SK-N-SH (cell line): ENCODE measurements at regions not wholly inside any gene's neighbourhood (a gene's known extent, or its start where the extent isn't known, plus 50 kb on each side); places are given as distances from the start of the nearest gene placed in this dataset.

ENCODE experiments used
- CTCF ChIA-PET: fragments of 300-600, 350-600 bp; formaldehyde crosslinking; extraction: SDS; loops from one replicate; lab custom pipeline; 2021; lab: Yijun Ruan, JAX
- POLR2A ChIA-PET: fragments of 350-600 bp; sonication (Branson Sonifier 250); formaldehyde crosslinking; extraction: SDS; loops from one replicate; lab custom pipeline; 2020; ENCODE audit warnings: antibody characterized with exemption, inconsistent platforms; lab: Yijun Ruan, JAX
- DNase-seq: peaks from one replicate; pipeline ENCODE4 v3.0.0; 2012
- H2AFZ ChIP-seq: fragments of 200-600 bp; sonication (generic); 2 replicates; pipeline ENCODE4 v1.8.1; 2016; ENCODE audit warnings: antibody characterized with exemption, mild to moderate bottlenecking, low read depth
- H3F3A ChIP-seq: fragments of 200-600 bp; sonication (generic); replicated peaks from 2 replicates; pipeline ENCODE3; 2016; ENCODE audit warnings: antibody characterized with exemption, mild to moderate bottlenecking; ENCODE audit not compliant: insufficient read depth
- H3K27ac ChIP-seq, 2 experiments: fragments of 200-500 bp in 1 of 2; fragments of 200-600 bp in 1 of 2; sonication (Bioruptor generic) in 1 of 2; sonication (generic), shearing (Covaris generic) in 1 of 2; 2 replicates each; pipeline versions ENCODE4 v1.5.1 to v1.6.1; 2014 to 2016; ENCODE audit warnings: low read depth in 2 of 2, inconsistent platforms in 1 of 2, low read length in 1 of 2, mild to moderate bottlenecking in 1 of 2, mixed read lengths in 1 of 2
- H3K27me3 ChIP-seq: fragments of 200-600 bp; sonication (generic), shearing (Covaris generic); 2 replicates; pipeline ENCODE4 v1.6.1; 2016; ENCODE audit warnings: mixed run types; ENCODE audit not compliant: insufficient read depth
- H3K36me3 ChIP-seq, 2 experiments: fragments of 200-500 bp in 1 of 2; fragments of 200-600 bp in 1 of 2; sonication (Bioruptor generic) in 1 of 2; sonication (generic) in 1 of 2; replicated peaks in 1 of 2; 2 replicates each; pipeline versions ENCODE3 to v1.5.1; 2014 to 2016; ENCODE audit warnings: low read length in 1 of 2, mild to moderate bottlenecking in 1 of 2; ENCODE audit not compliant: insufficient read depth in 2 of 2, control insufficient read depth in 1 of 2
- H3K4me1 ChIP-seq, 2 experiments: fragments of 200-500 bp in 1 of 2; fragments of 200-600 bp in 1 of 2; sonication (Bioruptor generic) in 1 of 2; sonication (generic), shearing (Covaris generic) in 1 of 2; 2 replicates each; pipeline versions ENCODE4 v1.5.1 to v1.6.1; 2014 to 2016; ENCODE audit warnings: low read depth in 1 of 2, low read length in 1 of 2, mixed run types in 1 of 2; ENCODE audit not compliant: insufficient read depth in 2 of 2, control insufficient read depth in 1 of 2
- H3K4me2 ChIP-seq: fragments of 200-600 bp; sonication (generic), shearing (Covaris generic); 2 replicates; pipeline ENCODE4 v1.6.1; 2017; ENCODE audit warnings: mixed run types
- H3K4me3 ChIP-seq, 2 experiments: fragments of 200-500 bp in 1 of 2; fragments of 200-600 bp in 1 of 2; sonication (Bioruptor generic) in 1 of 2; sonication (generic), shearing (Covaris generic) in 1 of 2; 2 replicates each; pipeline versions ENCODE4 v1.5.1 to v1.8.1; 2014 to 2016; ENCODE audit warnings: low read depth in 2 of 2, inconsistent platforms in 1 of 2, low read length in 1 of 2, mild to moderate bottlenecking in 1 of 2, mixed read lengths in 1 of 2, moderate library complexity in 1 of 2
- H3K79me2 ChIP-seq: fragments of 200-600 bp; sonication (generic); 2 replicates; pipeline ENCODE4 v1.8.1; 2017; ENCODE audit warnings: mild to moderate bottlenecking; ENCODE audit not compliant: insufficient read depth
- H3K9ac ChIP-seq: fragments of 200-600 bp; sonication (generic); 2 replicates; pipeline ENCODE4 v1.6.1; 2017; ENCODE audit warnings: mixed run types
- H3K9me2 ChIP-seq: fragments of 200-600 bp; sonication (generic); 2 replicates; pipeline ENCODE4 v1.6.1; 2017; ENCODE audit warnings: mixed run types
- H3K9me3 ChIP-seq: fragments of 200-600 bp; sonication (generic); 2 replicates; pipeline ENCODE4 v1.6.1; 2017; ENCODE audit warnings: mixed run types, mild to moderate bottlenecking, moderate library complexity
- H4K20me1 ChIP-seq: fragments of 200-600 bp; sonication (generic); 2 replicates; pipeline ENCODE4 v1.6.1; 2017; ENCODE audit warnings: mild to moderate bottlenecking, mixed run types; ENCODE audit not compliant: insufficient read depth
- CHD2 ChIP-seq: fragments of 150-350 bp; IDR thresholded peaks from 2 replicates; pipeline ENCODE4 v1.6.1; 2018; ENCODE audit warnings: low read length; ENCODE audit not compliant: partially characterized antibody
- EP300 ChIP-seq, 2 experiments: IDR thresholded peaks; 2 replicates each; pipeline versions ENCODE4 v1.4.0 to v1.6.1; 2012; ENCODE audit warnings: borderline replicate concordance in 1 of 2, low read depth in 1 of 2, low read length in 1 of 2
- EZH2phosphoT487 ChIP-seq: fragments of 200-600 bp; sonication (generic); IDR thresholded peaks from 2 replicates; pipeline ENCODE4 v1.6.1; 2017; ENCODE audit warnings: low read depth, mixed run types, mild to moderate bottlenecking, antibody characterized with exemption, moderate library complexity, borderline replicate concordance
- FOSL2 ChIP-seq: IDR thresholded peaks from 2 replicates; pipeline ENCODE4 v1.4.0; 2012; ENCODE audit warnings: low read depth, mild to moderate bottlenecking, moderate library complexity, borderline replicate concordance
- FOXJ3 ChIP-seq: sonication (generic); formaldehyde crosslinking; IDR thresholded peaks from 2 replicates; pipeline ENCODE4 v1.5.1; 2020; ENCODE audit warnings: mild to moderate bottlenecking, missing genetic modification reagents
- FOXM1 ChIP-seq: IDR thresholded peaks from 2 replicates; pipeline ENCODE4 v1.4.0; 2012; ENCODE audit warnings: low read depth, mild to moderate bottlenecking
- GATA2 ChIP-seq: sonication (generic); formaldehyde crosslinking; IDR thresholded peaks from 2 replicates; pipeline ENCODE4 v1.5.0; 2020; ENCODE audit warnings: mild to moderate bottlenecking, missing genetic modification reagents
- JUND ChIP-seq: IDR thresholded peaks from 2 replicates; pipeline ENCODE4 v1.4.0; 2012
- NRF1 ChIP-seq: IDR thresholded peaks from 2 replicates; pipeline ENCODE4 v1.6.1; 2012; ENCODE audit warnings: low read depth, mild to moderate bottlenecking, low read length
- POLR2AphosphoS5 ChIP-seq: IDR thresholded peaks from 2 replicates; pipeline ENCODE4 v1.6.1; 2012; ENCODE audit warnings: low read depth, low read length
- RAD21 ChIP-seq: IDR thresholded peaks from 2 replicates; pipeline ENCODE4 v1.6.1; 2012; ENCODE audit warnings: mild to moderate bottlenecking, low read length
- SIN3A ChIP-seq: IDR thresholded peaks from 2 replicates; pipeline ENCODE4 v1.6.1; 2012; ENCODE audit warnings: low read depth, mild to moderate bottlenecking, low read length, moderate library complexity, borderline replicate concordance
- TAF1 ChIP-seq: IDR thresholded peaks from 2 replicates; pipeline ENCODE4 v1.6.1; 2012; ENCODE audit warnings: low read depth, mild to moderate bottlenecking, low read length, moderate library complexity, borderline replicate concordance
- TEAD4 ChIP-seq: IDR thresholded peaks from 2 replicates; pipeline ENCODE4 v1.4.0; 2012; ENCODE audit warnings: mild to moderate bottlenecking, borderline replicate concordance; ENCODE audit not compliant: insufficient read depth
- ZBTB33 ChIP-seq: IDR thresholded peaks from 2 replicates; pipeline ENCODE4 v1.4.0; 2012; ENCODE audit warnings: low read depth, borderline replicate concordance
- WGBS: methylation state at CpG from one replicate; pipeline ENCODE4 v1.1.6; 2017; ENCODE audit warnings: low lambda C conversion rate; 5-methylcytosine and 5-hydroxymethylcytosine counted together
- TF ChIP-seq, protein P1 (sequence below): fragments of 150-350 bp; IDR thresholded peaks from 2 replicates; pipeline ENCODE4 v1.6.1; 2016; ENCODE audit warnings: mild to moderate bottlenecking, low read depth, low read length
- TF ChIP-seq, protein P2 (sequence below): fragments of 200-600 bp; sonication (generic); IDR thresholded peaks from 2 replicates; pipeline ENCODE4 v1.6.1; 2017; ENCODE audit warnings: antibody characterized with exemption, mild to moderate bottlenecking, moderate library complexity

DNA sequence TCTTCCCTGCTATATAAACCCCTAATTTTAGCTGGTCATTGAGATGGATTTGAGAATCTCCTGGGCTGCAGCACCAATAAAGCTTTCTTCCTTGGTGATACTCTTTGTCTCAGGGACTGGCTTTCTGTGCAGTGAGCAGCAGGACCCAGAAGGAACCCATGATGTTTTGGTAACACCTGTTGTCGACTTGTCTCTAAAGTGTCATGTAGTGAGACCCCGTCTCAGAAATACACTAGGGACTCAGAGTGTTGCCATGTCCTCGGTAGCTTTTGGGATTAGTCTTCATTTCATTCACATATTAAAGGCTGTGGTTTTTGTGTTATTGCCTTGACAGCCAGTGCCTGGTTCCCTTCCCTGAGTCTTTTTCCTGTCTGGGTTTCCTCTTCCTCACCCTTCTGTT is 1078.7 kb downstream of the TBC1D22A start:
- DNase-seq: no peak
- no peak for TF ChIP-seq EP300 (IDR thresholded peaks at IDR 0.05; ENCODE audit: borderline replicate concordance in 1 of 2, low read depth in 1 of 2, low read length in 1 of 2)
- TF ChIP-seq, protein P1, sequence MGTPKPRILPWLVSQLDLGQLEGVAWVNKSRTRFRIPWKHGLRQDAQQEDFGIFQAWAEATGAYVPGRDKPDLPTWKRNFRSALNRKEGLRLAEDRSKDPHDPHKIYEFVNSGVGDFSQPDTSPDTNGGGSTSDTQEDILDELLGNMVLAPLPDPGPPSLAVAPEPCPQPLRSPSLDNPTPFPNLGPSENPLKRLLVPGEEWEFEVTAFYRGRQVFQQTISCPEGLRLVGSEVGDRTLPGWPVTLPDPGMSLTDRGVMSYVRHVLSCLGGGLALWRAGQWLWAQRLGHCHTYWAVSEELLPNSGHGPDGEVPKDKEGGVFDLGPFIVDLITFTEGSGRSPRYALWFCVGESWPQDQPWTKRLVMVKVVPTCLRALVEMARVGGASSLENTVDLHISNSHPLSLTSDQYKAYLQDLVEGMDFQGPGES: no peak
- Histone ChIP-seq H3K9me3 (no peaks in the 10 kb centered on the region), H2AFZ (no peak overlapping the region), H3K36me3 (no peaks in the 10 kb centered on the region), H3K4me2 (no peak overlapping the region), H3K27ac (no peak overlapping the region), H3K79me2 (no peaks in the 10 kb centered on the region), H4K20me1 (no peaks in the 10 kb centered on the region), H3K9ac (no peak overlapping the region), H3K4me3 (no peak overlapping the region), H3K4me1 (no peaks in the 10 kb centered on the region), H3F3A (no peaks in the 10 kb centered on the region), H3K9me2 (no peaks in the 10 kb centered on the region), H3K27me3 (no peaks in the 10 kb centered on the region)
- POLR2A ChIA-PET: no interaction called here
- 22% methylated on average over 3 of the region's 3 CpGs for WGBS
- CTCF ChIA-PET: no interaction called here

- WGBS: 57% methylated on average over 11 of the region's 13 CpGs
- Histone ChIP-seq H3K9me2 (no peaks in the 10 kb centered on the region), H3K4me1 (no peaks in the 10 kb centered on the region), H3K4me2 (no peak overlapping the region), H2AFZ (no peak overlapping the region)
- CTCF ChIA-PET: no interaction called here
- DNase-seq: no peak
- TF ChIP-seq, protein P2, sequence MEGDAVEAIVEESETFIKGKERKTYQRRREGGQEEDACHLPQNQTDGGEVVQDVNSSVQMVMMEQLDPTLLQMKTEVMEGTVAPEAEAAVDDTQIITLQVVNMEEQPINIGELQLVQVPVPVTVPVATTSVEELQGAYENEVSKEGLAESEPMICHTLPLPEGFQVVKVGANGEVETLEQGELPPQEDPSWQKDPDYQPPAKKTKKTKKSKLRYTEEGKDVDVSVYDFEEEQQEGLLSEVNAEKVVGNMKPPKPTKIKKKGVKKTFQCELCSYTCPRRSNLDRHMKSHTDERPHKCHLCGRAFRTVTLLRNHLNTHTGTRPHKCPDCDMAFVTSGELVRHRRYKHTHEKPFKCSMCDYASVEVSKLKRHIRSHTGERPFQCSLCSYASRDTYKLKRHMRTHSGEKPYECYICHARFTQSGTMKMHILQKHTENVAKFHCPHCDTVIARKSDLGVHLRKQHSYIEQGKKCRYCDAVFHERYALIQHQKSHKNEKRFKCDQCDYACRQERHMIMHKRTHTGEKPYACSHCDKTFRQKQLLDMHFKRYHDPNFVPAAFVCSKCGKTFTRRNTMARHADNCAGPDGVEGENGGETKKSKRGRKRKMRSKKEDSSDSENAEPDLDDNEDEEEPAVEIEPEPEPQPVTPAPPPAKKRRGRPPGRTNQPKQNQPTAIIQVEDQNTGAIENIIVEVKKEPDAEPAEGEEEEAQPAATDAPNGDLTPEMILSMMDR: no peak
- TF ChIP-seq TAF1 (no peak), POLR2AphosphoS5 (no peak), FOXM1 (no peak), CHD2 (no peak), NRF1 (no peak), TEAD4 (no peak), EZH2phosphoT487 (no peak), ZBTB33 (no peak), FOSL2 (no peak), RAD21 (no peak), SIN3A (no peak), GATA2 (CRISPR knock-in tag) (no peak), JUND (no peak), FOXJ3 (CRISPR knock-in tag) (no peak)
- TF ChIP-seq, all 33 proteins: peak for 0
- H4K20me1 ChIP-seq: no peaks in the 10 kb centered on the region
- no peaks in the 10 kb centered on the region for H3K36me3 ChIP-seq
- H3K79me2 ChIP-seq: no peaks in the 10 kb centered on the region
- H3K9me3 ChIP-seq: no peaks in the 10 kb centered on the region
- H3K9ac ChIP-seq: no peak overlapping the region
- H3K27me3 ChIP-seq: no peaks in the 10 kb centered on the region
- H3K4me3 ChIP-seq: no peak overlapping the region
- POLR2A ChIA-PET: no interaction called here
- H3K27ac ChIP-seq: no peak overlapping the region
- H3F3A ChIP-seq: no peaks in the 10 kb centered on the region
These were observed 1077.3 kb downstream of the TBC1D22A start for GRCh38 chr22:47839595-47840227.
